Suprapubic skin (tissue), 3 donors: ENCODE measurements at regions not wholly inside any gene's neighbourhood (a gene's known extent, or its start where the extent isn't known, plus 50 kb on each side); places are given as distances from the start of the nearest gene placed in this dataset.

Experiments used
- EP300 ChIP-seq: sonication (generic); formaldehyde crosslinking; IDR thresholded peaks from one replicate; pipeline ENCODE4 v1.6.1; 2017; ENCODE audit warnings: antibody characterized with exemption
- POLR2A ChIP-seq, 2 donors: fragments of 450-650 bp; IDR thresholded peaks; one replicate each; pipeline ENCODE4 v1.6.1; 2017; ENCODE audit warnings: antibody characterized with exemption in 2 of 2, mild to moderate bottlenecking in 2 of 2, moderate library complexity in 2 of 2
- TF ChIP-seq, protein P1 (sequence below), 2 donors: fragments of 200-600 bp in 1 of 2; fragments of 450-650 bp in 1 of 2; sonication (generic) in 1 of 2; IDR thresholded peaks; one replicate each; pipeline ENCODE4 v1.5.1; 2016 to 2019; ENCODE audit warnings: antibody characterized with exemption in 2 of 2, mild to moderate bottlenecking in 1 of 2, moderate library complexity in 1 of 2

DNA sequence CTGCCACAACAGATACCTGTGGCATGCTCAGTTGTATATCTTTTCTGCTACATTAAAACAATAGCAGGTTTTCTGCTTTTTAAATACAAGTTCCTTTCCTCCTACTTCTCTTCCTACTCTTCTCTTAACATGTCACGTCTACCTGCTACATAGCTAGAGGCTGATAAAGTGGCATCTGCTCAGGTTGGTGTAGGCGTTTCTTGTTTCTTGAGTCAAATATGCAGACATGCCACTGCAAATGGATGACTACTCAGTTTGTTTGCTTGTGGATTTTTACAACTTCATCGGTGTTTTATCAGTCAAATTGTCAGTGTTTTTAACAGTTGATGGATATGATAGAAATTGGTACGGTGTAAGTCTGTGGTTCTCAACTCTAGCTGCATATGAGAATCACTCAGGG lies 525.7 kb downstream of the TLE4 start:
- TF ChIP-seq, protein P1, sequence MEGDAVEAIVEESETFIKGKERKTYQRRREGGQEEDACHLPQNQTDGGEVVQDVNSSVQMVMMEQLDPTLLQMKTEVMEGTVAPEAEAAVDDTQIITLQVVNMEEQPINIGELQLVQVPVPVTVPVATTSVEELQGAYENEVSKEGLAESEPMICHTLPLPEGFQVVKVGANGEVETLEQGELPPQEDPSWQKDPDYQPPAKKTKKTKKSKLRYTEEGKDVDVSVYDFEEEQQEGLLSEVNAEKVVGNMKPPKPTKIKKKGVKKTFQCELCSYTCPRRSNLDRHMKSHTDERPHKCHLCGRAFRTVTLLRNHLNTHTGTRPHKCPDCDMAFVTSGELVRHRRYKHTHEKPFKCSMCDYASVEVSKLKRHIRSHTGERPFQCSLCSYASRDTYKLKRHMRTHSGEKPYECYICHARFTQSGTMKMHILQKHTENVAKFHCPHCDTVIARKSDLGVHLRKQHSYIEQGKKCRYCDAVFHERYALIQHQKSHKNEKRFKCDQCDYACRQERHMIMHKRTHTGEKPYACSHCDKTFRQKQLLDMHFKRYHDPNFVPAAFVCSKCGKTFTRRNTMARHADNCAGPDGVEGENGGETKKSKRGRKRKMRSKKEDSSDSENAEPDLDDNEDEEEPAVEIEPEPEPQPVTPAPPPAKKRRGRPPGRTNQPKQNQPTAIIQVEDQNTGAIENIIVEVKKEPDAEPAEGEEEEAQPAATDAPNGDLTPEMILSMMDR (IDR thresholded peaks at IDR 0.05), result no peak
- TF ChIP-seq EP300, result no peak
- TF ChIP-seq POLR2A (IDR thresholded peaks at IDR 0.05), result no peak
